ENCODE measurements at regions not wholly inside any gene's neighbourhood (a gene's known extent, or its start where the extent isn't known, plus 50 kb on each side); places are given as distances from the start of the nearest gene placed in this dataset.

DNA sequence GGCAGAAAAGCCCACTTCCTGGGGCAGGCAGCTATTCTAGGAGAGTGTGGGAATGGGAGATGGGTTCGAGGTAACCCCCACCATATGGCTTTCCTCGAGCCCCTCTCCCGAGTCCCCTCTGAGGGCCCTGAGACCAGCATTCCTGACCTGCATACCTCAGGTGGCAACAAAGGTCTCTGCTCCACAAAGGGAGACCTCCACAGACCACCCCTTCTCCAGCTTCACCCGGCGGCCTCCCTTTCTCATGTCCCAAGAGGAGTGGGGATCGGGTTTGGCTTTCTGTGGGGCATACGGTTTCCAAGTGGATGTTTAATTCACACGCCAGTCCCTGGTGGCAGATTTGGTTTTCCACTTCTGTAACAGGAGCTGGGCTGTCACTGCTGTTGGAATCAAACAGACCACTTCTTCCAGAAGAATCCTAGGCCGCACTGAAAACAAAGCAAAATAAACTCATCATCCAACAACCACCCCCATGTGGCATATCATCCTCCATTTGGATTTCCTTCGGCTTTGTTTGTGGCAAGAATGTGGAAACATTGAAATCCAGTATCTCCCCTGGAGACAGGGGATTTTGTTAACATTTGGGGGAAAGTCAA is 83.2 kb downstream of the DLL1 start:
- TF ChIP-seq, protein P1, sequence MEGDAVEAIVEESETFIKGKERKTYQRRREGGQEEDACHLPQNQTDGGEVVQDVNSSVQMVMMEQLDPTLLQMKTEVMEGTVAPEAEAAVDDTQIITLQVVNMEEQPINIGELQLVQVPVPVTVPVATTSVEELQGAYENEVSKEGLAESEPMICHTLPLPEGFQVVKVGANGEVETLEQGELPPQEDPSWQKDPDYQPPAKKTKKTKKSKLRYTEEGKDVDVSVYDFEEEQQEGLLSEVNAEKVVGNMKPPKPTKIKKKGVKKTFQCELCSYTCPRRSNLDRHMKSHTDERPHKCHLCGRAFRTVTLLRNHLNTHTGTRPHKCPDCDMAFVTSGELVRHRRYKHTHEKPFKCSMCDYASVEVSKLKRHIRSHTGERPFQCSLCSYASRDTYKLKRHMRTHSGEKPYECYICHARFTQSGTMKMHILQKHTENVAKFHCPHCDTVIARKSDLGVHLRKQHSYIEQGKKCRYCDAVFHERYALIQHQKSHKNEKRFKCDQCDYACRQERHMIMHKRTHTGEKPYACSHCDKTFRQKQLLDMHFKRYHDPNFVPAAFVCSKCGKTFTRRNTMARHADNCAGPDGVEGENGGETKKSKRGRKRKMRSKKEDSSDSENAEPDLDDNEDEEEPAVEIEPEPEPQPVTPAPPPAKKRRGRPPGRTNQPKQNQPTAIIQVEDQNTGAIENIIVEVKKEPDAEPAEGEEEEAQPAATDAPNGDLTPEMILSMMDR (conservative IDR thresholded peaks at IDR 0.05; ENCODE audit: low read depth, low read length): no peak
- no peak overlapping the region for H3K4me3 ChIP-seq (ENCODE audit: low read length)
- no peak for DNase-seq (ENCODE audit: low read depth)

DNA sequence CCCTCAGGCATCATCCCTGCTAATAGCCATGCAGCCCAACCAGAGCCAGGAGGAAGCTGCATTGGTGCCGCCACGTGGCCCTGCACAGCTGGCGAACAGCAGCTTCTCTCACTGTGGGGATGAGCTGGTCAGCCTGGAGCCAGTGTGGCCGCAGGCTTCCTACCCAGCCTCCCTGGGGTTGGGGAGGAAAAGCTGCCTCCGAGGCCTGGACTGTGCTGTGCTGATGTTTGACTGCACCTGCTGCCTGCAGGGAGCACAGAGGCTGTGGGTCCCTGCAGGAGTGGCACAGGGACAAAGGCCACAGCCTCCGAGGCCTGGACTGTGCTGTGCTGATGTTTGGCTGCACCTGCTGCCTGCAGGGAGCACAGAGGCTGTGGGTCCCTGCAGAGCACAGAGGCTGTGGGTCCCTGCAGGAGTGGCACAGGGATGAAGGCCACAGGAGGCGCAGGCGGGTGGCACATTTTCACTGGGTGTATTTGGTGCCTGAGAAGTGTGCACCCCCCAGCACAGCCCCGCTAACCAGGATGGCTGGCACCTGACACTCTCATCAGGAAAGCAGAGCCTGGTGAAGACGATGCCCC is 83.9 kb downstream of the DLL1 start:
- TF ChIP-seq, protein P1 (conservative IDR thresholded peaks at IDR 0.05; ENCODE audit: low read depth, low read length): no peak
- no peak overlapping the region for H3K4me3 ChIP-seq (ENCODE audit: low read length)
- no peak for DNase-seq (ENCODE audit: low read depth)

DNA sequence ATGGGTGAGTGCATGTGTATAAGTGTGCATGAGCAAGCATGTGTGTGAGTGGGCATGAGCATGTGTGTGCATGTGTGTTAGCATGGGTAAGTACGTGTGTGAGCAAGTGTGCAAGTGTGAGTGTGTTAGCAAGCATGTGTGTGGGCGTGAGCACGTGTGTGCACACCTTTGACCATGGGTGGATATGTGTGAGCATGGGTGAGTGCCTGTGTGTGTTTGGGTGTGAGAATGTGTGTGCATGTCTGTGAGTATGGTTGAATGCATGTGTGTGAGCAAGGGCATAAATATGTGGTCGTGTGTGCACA is 84.6 kb downstream of the DLL1 start:
- no peak overlapping the region for H3K4me3 ChIP-seq (ENCODE audit: low read length)
- TF ChIP-seq, protein P1 (conservative IDR thresholded peaks at IDR 0.05; ENCODE audit: low read depth, low read length): no peak
- DNase-seq (ENCODE audit: low read depth): no peak

DNA sequence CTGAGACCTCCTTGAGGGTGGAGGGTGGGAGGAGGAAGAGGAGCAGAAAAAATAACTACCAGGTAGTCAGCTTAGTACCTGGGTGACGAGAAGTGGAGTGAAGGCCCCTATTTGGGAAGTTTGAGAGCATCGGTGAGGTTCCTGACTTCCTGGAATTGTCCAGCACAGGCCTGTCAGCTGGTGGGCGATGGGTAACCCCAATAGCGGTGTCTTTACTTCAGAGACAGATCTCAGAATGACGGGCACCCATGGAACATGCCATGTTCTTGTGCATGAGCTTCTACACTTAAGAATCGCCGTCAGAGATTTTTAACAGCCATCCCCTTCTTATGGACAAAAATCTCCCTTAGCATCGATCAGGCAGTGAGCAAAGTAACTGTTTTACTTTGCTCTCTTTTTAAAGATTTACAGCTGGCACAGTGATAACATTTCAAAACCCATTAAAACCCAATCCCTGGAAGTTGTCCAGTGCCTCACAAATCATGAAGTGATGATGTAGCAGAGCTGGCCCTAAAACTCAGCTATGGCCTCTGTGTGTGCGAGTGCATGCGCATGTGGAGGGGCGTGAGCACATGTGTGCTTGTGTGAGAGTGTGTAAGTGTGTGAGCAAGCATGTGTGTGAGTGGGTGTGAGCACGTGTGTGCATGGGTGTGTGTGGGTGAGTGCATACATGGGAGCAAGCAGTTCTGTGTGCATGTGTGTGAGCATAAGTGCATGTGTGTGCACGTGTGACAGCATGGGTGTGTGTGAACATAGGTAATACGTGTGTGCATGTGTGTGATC is 85.2 kb downstream of the DLL1 start:
- TF ChIP-seq, protein P1 (conservative IDR thresholded peaks at IDR 0.05; ENCODE audit: low read depth, low read length): no peak
- no peak for DNase-seq (ENCODE audit: low read depth)
- H3K4me3 ChIP-seq (ENCODE audit: low read length): no peak overlapping the region

DNA sequence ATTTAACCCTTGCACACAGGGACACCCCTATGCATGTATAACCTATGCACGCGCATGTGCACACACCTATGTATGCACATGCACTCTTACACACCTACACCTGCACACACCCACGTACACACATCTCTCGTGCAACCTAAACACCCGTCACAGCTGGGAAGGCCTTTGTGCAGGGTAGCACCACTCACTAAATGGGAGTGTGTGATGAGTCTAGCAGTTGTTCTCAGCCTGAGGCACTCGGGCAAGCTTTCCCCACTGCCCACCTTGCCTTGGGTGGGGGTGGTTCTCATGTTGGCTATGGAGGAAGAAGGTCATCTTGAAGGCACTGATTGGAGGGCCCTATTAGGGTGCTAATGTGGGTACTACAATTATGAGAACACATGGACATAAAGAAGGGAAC is 85.8 kb downstream of the DLL1 start:
- TF ChIP-seq, protein P1 (conservative IDR thresholded peaks at IDR 0.05; ENCODE audit: low read depth, low read length): no peak

DNA sequence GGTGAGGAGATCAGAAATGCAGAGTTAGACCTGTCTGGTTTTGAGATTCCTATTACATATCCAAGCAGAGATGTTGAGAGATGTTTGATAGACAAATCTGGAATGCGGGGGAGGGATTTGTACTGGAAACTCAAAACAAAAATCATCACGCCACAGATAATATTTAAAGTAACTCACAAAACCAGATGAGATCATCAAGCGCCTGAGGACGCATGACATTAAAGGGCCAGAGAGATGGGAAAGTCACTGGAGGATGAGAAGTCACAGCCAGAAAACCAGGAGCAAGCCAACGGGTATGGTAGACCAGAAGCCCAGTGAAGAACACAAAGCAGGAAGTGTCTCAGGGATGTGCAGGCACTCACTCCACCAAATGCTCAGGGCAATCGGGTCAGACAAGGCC is 87.7 kb downstream of the DLL1 start:
- TF ChIP-seq, protein P1 (conservative IDR thresholded peaks at IDR 0.05; ENCODE audit: low read depth, low read length): no peak
- DNase-seq (ENCODE audit: low read depth): no peak
- H3K4me3 ChIP-seq (ENCODE audit: low read length): no peak overlapping the region

More for the DNA sequence above, 85.8 kb downstream of the DLL1 start:
- no peak for DNase-seq (ENCODE audit: low read depth)
- H3K4me3 ChIP-seq (ENCODE audit: low read length): no peak overlapping the region

Data from retinal pigment epithelial cell (primary cell).